Muscle layer of duodenum (tissue), 2 donors: ENCODE measurements at regions not wholly inside any gene's neighbourhood (a gene's known extent, or its start where the extent isn't known, plus 50 kb on each side); places are given as distances from the start of the nearest gene placed in this dataset.

Source experiments
- H3K27ac ChIP-seq: one replicate; pipeline ENCODE4 v1.7.0; 2013; ENCODE audit warnings: mild to moderate bottlenecking, low read length
- H3K27me3 ChIP-seq: one replicate; pipeline ENCODE4 v1.7.0; 2013; ENCODE audit warnings: low read depth, mild to moderate bottlenecking, control low read depth, low read length
- H3K36me3 ChIP-seq, 2 donors: one replicate each; pipeline ENCODE4 v1.7.0; 2013; ENCODE audit warnings: low read length in 2 of 2, control low read depth in 1 of 2, mild to moderate bottlenecking in 1 of 2; ENCODE audit not compliant: insufficient read depth in 2 of 2, control insufficient read depth in 1 of 2
- H3K4me1 ChIP-seq, 2 donors: one replicate each; pipeline ENCODE4 v1.7.0; 2013; ENCODE audit warnings: low read length in 2 of 2, mild to moderate bottlenecking in 2 of 2, control low read depth in 1 of 2, moderate library complexity in 1 of 2; ENCODE audit not compliant: insufficient read depth in 2 of 2, control insufficient read depth in 1 of 2
- H3K4me3 ChIP-seq, 2 donors: one replicate each; pipeline ENCODE4 v1.7.0; 2013; ENCODE audit warnings: low read length in 2 of 2, low read depth in 1 of 2, mild to moderate bottlenecking in 1 of 2
- H3K9me3 ChIP-seq, 2 donors: one replicate each; pipeline ENCODE4 v1.7.0; 2013; ENCODE audit warnings: low read length in 2 of 2, control low read depth in 1 of 2, mild to moderate bottlenecking in 1 of 2; ENCODE audit not compliant: control insufficient read depth in 1 of 2
- donor health status: healthy.

DNA sequence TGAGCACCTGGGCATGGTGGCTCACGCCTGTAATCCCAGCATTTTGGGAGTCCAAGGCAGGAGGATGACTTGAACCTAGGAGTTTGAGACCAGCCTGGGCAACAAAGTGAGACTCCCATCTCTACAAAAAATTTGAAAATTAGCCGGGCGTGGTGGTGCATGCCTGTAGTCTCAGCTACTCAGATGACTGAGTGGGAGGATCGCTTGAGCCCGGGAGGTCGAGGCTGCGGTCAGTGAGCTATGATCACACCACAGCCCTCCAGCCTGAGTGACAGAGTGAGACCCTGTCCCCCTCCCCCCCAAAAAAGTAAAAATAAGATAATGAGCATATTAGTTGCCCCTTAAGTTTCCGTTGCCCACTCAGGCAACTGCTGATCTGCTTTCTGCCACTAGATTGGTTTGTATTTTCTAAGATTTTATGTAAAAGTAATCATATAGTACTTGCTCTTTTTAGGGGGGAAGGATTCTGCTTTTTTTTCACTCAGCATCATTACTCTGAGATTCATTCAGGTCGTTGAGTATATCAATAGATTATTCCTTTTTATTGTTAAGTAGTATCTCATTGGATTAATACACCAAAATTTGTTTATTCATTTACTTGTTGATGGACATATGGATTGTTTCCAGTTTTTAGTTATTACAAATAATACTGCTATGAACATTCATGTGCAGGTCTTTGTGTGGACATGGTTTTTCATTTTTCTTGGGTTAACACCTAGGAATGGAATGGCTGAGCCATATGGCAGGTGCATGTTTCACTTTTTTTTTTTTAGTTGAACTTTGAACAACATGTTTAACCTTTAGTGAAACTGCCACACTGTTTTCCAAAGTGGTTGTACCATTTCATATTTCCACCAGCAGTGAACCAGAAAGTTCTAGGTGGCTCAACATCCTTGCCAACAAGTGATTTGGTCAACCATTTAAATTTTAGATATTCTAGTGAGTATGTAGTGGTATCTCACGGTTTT is 75.0 kb upstream of the SPRED2 start:
- H3K4me1 ChIP-seq = no peaks in the 10 kb centered on the region
- H3K4me3 ChIP-seq = no peak overlapping the region
- H3K36me3 ChIP-seq = no peaks in the 10 kb centered on the region
- H3K27ac ChIP-seq = no peak overlapping the region
- no peaks in the 10 kb centered on the region for H3K9me3 ChIP-seq
- H3K27me3 ChIP-seq = no peaks in the 10 kb centered on the region

DNA sequence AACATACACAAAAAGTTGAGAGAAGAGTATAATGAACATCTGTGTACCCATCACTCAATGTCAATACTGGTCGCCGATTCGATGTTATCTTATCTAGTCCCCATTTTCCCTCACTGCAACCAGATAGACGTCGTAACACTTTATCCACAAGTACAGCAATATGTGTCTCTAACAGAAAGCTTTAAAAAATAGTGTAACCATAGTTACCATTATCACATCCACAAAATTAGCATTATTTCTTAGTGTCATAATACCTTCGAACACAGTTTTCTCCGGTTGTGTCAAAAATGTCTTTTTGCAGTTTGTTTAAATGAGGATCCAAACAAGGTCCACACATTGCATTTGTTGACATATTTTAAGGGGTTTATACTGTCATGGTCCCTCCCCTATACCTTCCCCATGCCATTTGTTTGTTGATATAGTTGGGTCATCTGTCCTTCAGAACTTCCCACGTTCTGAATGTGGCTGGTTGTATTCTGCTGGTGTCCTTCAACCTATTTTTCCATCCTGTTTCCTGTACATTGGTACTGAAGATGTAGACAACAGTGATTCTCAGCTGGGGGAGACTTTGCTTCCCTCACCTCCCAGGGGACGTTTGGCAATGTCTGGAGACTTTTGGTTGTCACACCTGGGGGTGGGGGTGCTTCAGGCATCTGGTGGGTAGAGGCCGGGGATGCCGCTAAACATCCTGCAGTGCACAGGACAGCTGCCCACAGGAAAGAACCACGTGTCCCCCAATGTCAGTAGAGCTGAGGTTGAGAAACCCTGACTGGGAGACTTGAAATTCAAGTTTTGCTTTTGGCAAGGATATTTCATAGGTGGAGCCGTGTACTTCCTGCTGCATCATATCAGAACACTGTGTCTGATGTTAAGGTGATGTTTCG is 72.7 kb upstream of the SPRED2 start:
- Histone ChIP-seq H3K4me3 (no peak overlapping the region), H3K4me1 (no peaks in the 10 kb centered on the region), H3K9me3 (no peaks in the 10 kb centered on the region), H3K27ac (no peak overlapping the region), H3K27me3 (no peaks in the 10 kb centered on the region), H3K36me3 (no peaks in the 10 kb centered on the region)

DNA sequence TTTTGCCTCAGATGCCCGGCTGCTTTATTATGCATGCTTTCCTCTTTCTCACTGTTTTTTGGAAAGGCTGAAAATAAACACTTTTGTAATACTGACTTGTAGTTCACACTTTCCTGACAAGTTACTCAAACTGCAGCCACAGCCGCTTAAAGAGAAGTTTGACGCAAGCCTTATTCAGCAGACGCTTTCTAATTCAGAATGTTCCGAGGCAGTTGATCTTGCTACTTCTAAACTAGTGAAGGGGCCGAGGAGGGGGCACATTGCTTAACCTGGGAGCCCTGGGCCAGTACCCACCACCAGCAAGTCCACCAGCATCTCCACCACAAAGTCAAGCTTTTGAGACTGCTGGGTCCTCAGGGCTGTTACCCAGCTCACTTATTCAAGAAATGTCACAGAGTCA is 71.8 kb upstream of the SPRED2 start:
- Histone ChIP-seq H3K4me3 (no peak overlapping the region), H3K27ac (no peak overlapping the region), H3K9me3 (no peaks in the 10 kb centered on the region), H3K27me3 (no peaks in the 10 kb centered on the region), H3K4me1 (no peaks in the 10 kb centered on the region), H3K36me3 (no peaks in the 10 kb centered on the region)

DNA sequence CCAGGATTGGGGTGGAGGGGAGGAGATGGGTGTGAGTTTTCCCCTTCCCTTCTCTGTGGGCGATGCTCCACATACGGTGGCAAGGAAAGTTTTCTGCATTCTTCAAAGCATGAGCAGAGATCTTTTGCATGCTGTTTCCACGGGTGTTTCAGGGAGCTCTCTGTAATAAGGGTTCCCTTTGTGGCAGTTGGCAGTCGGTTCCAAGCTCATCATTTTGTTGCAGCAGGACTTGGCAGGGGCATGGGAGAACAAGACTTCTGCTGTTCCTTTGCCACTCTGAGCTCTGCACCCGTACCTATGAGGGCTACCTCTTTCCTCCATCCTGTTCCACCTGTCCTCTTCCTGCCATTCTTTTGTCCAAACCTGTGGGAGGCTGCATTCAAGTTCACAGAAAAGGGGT is 71.3 kb upstream of the SPRED2 start:
- H3K4me1 ChIP-seq = no peaks in the 10 kb centered on the region
- no peak overlapping the region for H3K27ac ChIP-seq
- H3K9me3 ChIP-seq = no peaks in the 10 kb centered on the region
- H3K36me3 ChIP-seq = no peaks in the 10 kb centered on the region
- H3K27me3 ChIP-seq = no peaks in the 10 kb centered on the region
- no peak overlapping the region for H3K4me3 ChIP-seq

DNA sequence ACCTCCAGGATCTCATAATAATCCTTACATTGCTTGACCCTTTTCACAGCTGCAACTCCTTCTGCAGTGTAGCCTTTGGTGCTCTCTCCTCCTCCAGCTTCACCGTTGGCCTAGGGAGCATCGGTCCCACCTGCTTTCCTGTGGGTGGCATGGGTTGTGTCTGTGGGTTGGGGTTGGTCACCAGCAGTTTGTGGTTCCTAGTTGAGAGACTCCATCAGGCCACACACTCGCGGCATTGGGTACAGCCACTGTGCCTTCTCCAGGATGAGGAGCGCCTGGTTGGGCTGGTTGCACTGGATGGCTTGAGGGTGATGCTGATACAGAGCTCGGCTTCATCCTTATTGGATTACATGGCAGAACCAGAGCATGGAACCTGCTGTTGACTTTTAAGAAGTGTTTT is 69.4 kb upstream of the SPRED2 start:
- H3K4me1 ChIP-seq = no peaks in the 10 kb centered on the region
- no peak overlapping the region for H3K4me3 ChIP-seq
- H3K9me3 ChIP-seq = no peaks in the 10 kb centered on the region
- H3K36me3 ChIP-seq = no peaks in the 10 kb centered on the region
- no peaks in the 10 kb centered on the region for H3K27me3 ChIP-seq
- no peak overlapping the region for H3K27ac ChIP-seq

DNA sequence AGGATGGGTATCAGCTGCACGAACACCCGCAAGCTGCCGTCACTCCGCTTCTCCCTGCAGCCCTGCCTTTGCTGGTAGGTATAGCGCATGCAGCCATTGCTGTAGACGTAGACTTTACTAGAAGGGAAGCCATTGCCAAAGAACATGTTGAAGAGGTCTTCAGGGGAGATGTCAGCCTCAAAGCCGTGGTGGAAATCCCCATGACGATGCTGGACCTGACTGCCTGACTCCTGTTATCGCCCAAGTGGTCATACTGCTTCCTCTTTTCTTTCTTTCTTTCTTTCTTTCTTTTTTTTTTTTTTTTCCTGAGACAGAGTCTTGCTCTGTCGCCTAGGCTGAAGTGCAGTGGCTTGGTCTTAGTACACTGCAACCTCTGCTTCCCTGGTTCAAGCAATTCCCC is 68.7 kb upstream of the SPRED2 start:
- Histone ChIP-seq H3K4me1 (no peaks in the 10 kb centered on the region), H3K4me3 (no peak overlapping the region), H3K36me3 (no peaks in the 10 kb centered on the region), H3K9me3 (no peaks in the 10 kb centered on the region), H3K27ac (no peak overlapping the region), H3K27me3 (no peaks in the 10 kb centered on the region)

DNA sequence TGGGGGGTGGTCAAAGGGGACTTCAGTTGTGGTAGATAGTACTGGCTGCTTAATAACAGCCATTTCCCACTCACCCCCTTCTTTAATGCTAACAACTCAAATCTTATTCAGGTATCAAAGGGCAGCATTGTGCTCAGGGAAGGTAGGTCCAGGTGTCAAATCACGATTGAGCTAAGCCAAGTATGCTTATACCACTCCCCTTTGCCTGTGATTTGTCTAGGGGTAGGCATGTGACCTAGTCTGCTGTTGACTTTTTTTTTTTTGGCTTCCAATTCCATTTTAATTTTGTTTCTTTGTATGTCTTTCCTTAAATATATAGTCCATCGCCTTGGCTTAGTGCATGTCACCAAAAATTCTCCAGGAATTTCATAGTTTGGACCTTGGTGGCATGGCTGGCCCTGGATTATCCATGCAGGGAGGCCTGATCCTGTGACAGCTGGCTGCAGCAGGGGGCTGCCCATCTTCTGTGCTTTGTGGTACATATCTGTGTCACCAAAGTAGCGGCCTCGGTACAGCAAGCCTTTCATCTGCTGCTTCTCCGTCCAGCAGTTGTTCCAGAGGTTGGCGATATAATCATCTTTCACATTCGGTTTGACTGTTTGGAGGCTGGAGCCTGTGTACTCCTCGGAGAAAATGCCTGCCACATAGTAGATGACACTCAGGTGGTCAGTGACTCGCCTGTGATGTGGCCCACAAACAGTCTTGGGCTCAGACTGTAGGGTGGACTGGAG is 68.1 kb upstream of the SPRED2 start:
- H3K9me3 ChIP-seq = no peaks in the 10 kb centered on the region
- H3K4me3 ChIP-seq = no peak overlapping the region
- no peaks in the 10 kb centered on the region for H3K36me3 ChIP-seq
- H3K27me3 ChIP-seq = no peaks in the 10 kb centered on the region
- H3K27ac ChIP-seq = no peak overlapping the region
- H3K4me1 ChIP-seq = no peaks in the 10 kb centered on the region

DNA sequence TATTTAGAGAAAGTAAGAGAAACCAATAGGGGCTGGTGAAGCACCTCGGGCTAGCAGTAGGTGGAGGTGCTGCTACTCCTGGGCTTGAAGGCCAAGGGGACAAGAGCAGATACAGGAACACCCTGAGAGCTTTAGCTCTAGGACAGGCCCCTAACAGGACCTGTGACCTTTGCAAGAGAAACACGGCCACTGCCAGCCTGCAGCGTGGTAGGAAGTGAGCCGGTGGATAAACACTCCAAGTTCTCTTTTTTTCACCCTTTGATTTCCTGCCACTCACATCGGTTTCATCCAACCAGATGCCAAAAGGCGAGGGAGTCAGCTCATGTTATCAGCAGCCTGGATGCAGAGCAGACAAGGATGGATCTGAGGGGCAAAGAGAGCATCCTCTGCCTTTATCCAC is 66.8 kb upstream of the SPRED2 start:
- Histone ChIP-seq H3K27me3 (no peaks in the 10 kb centered on the region), H3K4me1 (no peaks in the 10 kb centered on the region), H3K36me3 (no peaks in the 10 kb centered on the region), H3K4me3 (no peak overlapping the region), H3K9me3 (no peaks in the 10 kb centered on the region), H3K27ac (no peak overlapping the region)

DNA sequence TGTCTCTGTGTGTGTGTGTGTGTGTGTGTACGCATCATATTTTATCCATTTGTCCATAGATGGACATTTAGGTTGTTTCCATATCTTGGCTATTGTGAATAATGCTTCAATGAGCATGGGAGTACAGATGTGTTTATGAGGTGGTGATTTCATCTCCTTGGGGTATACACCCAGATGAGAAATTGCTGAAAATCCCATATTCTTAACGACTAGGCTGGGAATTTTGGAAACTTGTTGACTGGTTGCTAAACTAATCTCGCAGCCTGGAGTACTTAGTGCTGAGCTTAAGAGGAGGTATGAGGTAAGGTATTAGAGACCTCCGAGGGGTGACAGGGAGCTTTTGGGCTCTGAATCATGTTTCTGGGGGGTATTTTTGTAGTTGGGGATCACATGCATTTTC is 66.0 kb upstream of the SPRED2 start:
- Histone ChIP-seq H3K9me3 (no peaks in the 10 kb centered on the region), H3K27me3 (no peaks in the 10 kb centered on the region), H3K36me3 (no peaks in the 10 kb centered on the region), H3K4me1 (no peaks in the 10 kb centered on the region), H3K4me3 (no peak overlapping the region), H3K27ac (no peak overlapping the region)

DNA sequence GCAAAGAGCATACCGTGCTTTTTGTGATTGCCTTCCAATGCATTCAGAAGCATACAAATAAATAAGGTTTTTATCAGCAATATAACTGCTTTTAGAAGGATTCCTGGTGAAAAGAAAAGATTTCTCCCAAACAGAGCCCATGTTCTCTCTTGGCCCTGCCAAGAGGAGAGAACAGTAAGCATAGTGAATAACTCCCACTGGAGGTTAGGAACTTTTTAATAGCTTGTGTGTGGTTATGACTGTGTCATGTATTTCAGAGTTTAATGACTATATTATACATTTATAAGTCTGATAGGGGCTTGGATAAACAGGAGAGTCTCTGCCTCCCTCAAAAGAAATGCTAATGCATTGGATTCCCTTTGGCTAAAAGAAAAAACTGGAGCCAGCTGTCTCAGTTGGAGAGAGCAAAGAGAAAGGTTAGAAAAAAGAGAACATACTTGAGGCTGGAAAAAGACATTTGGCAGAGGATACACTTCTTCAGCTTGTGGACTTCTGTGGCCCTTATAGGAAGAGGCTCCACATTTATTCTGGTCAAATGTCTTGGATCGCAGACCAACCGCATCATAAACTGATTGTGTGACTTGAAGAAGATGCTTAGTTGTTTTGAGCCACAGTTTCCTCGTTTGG is 63.0 kb upstream of the SPRED2 start:
- Histone ChIP-seq H3K4me3 (no peak overlapping the region), H3K27ac (no peak overlapping the region), H3K36me3 (no peaks in the 10 kb centered on the region), H3K4me1 (no peaks in the 10 kb centered on the region), H3K9me3 (no peaks in the 10 kb centered on the region), H3K27me3 (no peaks in the 10 kb centered on the region)

DNA sequence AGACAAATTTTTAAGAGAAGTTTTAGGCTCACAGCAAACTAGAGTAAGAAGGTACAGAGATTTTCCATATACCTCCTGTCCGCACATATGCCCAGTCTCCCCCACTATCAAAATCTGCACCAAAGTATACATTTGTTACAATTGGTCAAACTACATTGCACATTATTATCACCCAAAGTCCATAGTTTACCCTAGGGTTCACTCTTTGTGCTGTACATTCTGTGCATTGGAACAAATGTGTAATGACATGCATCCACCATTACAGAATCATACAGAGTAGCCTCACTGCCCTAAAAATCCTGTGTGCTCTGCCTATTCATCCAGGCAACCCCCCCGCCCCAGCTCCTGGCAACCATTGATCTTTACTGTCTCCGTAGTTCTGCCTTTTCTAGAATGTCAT is 61.7 kb upstream of the SPRED2 start:
- no peak overlapping the region for H3K27ac ChIP-seq
- no peaks in the 10 kb centered on the region for H3K4me1 ChIP-seq
- no peaks in the 10 kb centered on the region for H3K36me3 ChIP-seq
- no peak overlapping the region for H3K4me3 ChIP-seq
- no peaks in the 10 kb centered on the region for H3K9me3 ChIP-seq
- no peaks in the 10 kb centered on the region for H3K27me3 ChIP-seq
